PC-3 (cell line): ENCODE measurements at regions not wholly inside any gene's neighbourhood (a gene's known extent, or its start where the extent isn't known, plus 50 kb on each side); places are given as distances from the start of the nearest gene placed in this dataset.

Source experiments
- ATAC-seq: fragments of 200-7000 bp; cut with Tn5 transposase; 2 replicates; pipeline ENCODE4 v1.9.1; 2020; ENCODE audit warnings: mild to moderate bottlenecking, moderate library complexity
- BruUV-seq: library from RNA; stranded (reverse); fragments of 400-500 nt; replicated peaks from 2 replicates; lab custom pipeline; 2021; lab: Mats Ljungman, UMichigan
- CTCF ChIA-PET: fragments of 300-600 bp; sonication (Branson Sonifier 250); formaldehyde crosslinking; loops from one replicate; lab custom pipeline; 2022; ENCODE audit warnings: antibody characterized with exemption; lab: Charles Lee
- POLR2A ChIA-PET: fragments of 300-600 bp; sonication (Branson Sonifier 250); formaldehyde crosslinking; loops from one replicate; lab custom pipeline; 2022; ENCODE audit warnings: antibody characterized with exemption; ENCODE audit not compliant: unreplicated experiment; lab: Charles Lee
- DNase-seq: peaks from one replicate; pipeline ENCODE4 v3.0.0-alpha.2; 2015
- H2AFZ ChIP-seq: fragments of 300-600 bp; sonication (generic); 2 replicates; pipeline ENCODE4 v1.6.0; 2016; ENCODE audit warnings: antibody characterized with exemption, low read length
- H3F3A ChIP-seq: fragments of 300-600 bp; sonication (generic); one replicate; pipeline ENCODE4 v1.6.0; 2017; ENCODE audit warnings: antibody characterized with exemption, low read length, control low read depth, mild to moderate bottlenecking; ENCODE audit not compliant: unreplicated experiment
- H3K27ac ChIP-seq: fragments of 300-600 bp; sonication (generic); 2 replicates; pipeline ENCODE4 v1.5.1; 2016; ENCODE audit warnings: mild to moderate bottlenecking, low read length
- H3K27me3 ChIP-seq: fragments of 300-600 bp; sonication (generic); 2 replicates; pipeline ENCODE4 v1.6.1; 2016; ENCODE audit warnings: low read length, mixed read lengths
- H3K36me3 ChIP-seq: fragments of 300-600 bp; sonication (generic); 2 replicates; pipeline ENCODE4 v1.6.1; 2016; ENCODE audit warnings: low read depth, mixed run types, low read length, mixed read lengths
- H3K4me1 ChIP-seq: fragments of 300-600 bp; sonication (generic); 2 replicates; pipeline ENCODE4 v1.5.1; 2016; ENCODE audit warnings: low read length; ENCODE audit not compliant: insufficient read depth
- H3K4me2 ChIP-seq: fragments of 300-600 bp; sonication (generic); 2 replicates; pipeline ENCODE4 v1.6.0; 2016; ENCODE audit warnings: low read length
- H3K4me3 ChIP-seq: fragments of 300-600 bp; sonication (generic); 2 replicates; pipeline ENCODE4 v1.5.1; 2016; ENCODE audit warnings: mild to moderate bottlenecking, low read length, mixed read lengths
- H3K79me2 ChIP-seq: fragments of 300-600 bp; sonication (generic); 2 replicates; pipeline ENCODE4 v1.6.1; 2017; ENCODE audit warnings: low read length, mixed read lengths
- H3K9ac ChIP-seq: fragments of 300-600 bp; sonication (generic); 2 replicates; pipeline ENCODE4 v1.6.0; 2016; ENCODE audit warnings: mild to moderate bottlenecking, low read length
- H3K9me2 ChIP-seq: fragments of 300-600 bp; sonication (generic); replicated peaks from 2 replicates; pipeline ENCODE4 v1.6.1; 2016; ENCODE audit warnings: mixed run types, low read length, mixed read lengths
- H3K9me3 ChIP-seq: fragments of 300-600 bp; sonication (generic); 2 replicates; pipeline ENCODE4 v1.6.1; 2016; ENCODE audit warnings: low read length, mixed read lengths
- H4K20me1 ChIP-seq: fragments of 300-600 bp; sonication (generic); 2 replicates; pipeline ENCODE4 v1.6.1; 2016; ENCODE audit warnings: low read length, mixed read lengths
- CTCF ChIP-seq: fragments of 300-600 bp; sonication (generic); conservative IDR thresholded peaks from 2 replicates; pipeline ENCODE4 v1.5.1; 2017; ENCODE audit warnings: antibody characterized with exemption, low read depth, mild to moderate bottlenecking, low read length
- EZH2 ChIP-seq: fragments of 300-600 bp; sonication (generic); IDR thresholded peaks from one replicate; pipeline ENCODE4 v1.6.1; 2017; ENCODE audit warnings: antibody characterized with exemption, mild to moderate bottlenecking, low read length; ENCODE audit not compliant: unreplicated experiment
- EZH2phosphoT487 ChIP-seq: fragments of 300-600 bp; sonication (generic); IDR thresholded peaks from 2 replicates; pipeline ENCODE4 v1.6.1; 2018; ENCODE audit warnings: mild to moderate bottlenecking, antibody characterized with exemption, low read length, borderline replicate concordance
- intact Hi-C: fragments of 100-400 bp; cut with micrococcal nuclease; formaldehyde crosslinking; loops from 2 replicates; pipeline ENCODE4 v1.9.0; 2023

- no peak for TF ChIP-seq CTCF
- ChIA-PET POLR2A (no interaction called here), CTCF (no interaction called here)
- Histone ChIP-seq H2AFZ (no peak overlapping the region), H3K27ac (no peak overlapping the region), H3K9me3 (no peaks in the 10 kb centered on the region), H3K36me3 (no peaks in the 10 kb centered on the region), H3K9ac (no peak overlapping the region), H3K4me3 (no peak overlapping the region), H4K20me1 (no peaks in the 10 kb centered on the region), H3K79me2 (no peaks in the 10 kb centered on the region), H3K9me2 (no peaks in the 10 kb centered on the region), H3K4me2 (no peak overlapping the region), H3K27me3 (peaks cover 6% of the 10 kb centered on the region; the same call in 1 of the 2 replicates), H3K4me1 (0 out of 2 replicates have a peak, but pooled peaks cover 7% of the 10 kb centered on the region), H3F3A (no peaks in the 10 kb centered on the region)
- no TSS peak for BruUV-seq
- DNase-seq (no peak), ATAC-seq (no peak)
- intact Hi-C loops: no loop called here
Observed at GRCh38 chr4:110675426-110675825, 52.5 kb upstream of the PITX2 start.

GRCh38 chr4:110676241-110676640, 53.4 kb upstream of the PITX2 start:
- Histone ChIP-seq H3K4me3 (no peak overlapping the region), H3K9ac (no peak overlapping the region), H4K20me1 (no peaks in the 10 kb centered on the region), H3K79me2 (no peaks in the 10 kb centered on the region), H3F3A (no peaks in the 10 kb centered on the region), H3K4me2 (no peak overlapping the region), H3K9me2 (no peaks in the 10 kb centered on the region), H3K4me1 (0 out of 2 replicates have a peak, but pooled peaks cover 7% of the 10 kb centered on the region), H3K36me3 (no peaks in the 10 kb centered on the region), H3K27ac (no peak overlapping the region), H2AFZ (no peak overlapping the region), H3K27me3 (peaks cover 6% of the 10 kb centered on the region; the same call in 1 of the 2 replicates), H3K9me3 (no peaks in the 10 kb centered on the region)
- DNase-seq: no peak
- intact Hi-C loops: no loop called here
- ChIA-PET POLR2A (no interaction called here), CTCF (no interaction called here)
- BruUV-seq: no TSS peak
- ATAC-seq: no peak
- no peak for TF ChIP-seq EZH2
- no peak for TF ChIP-seq CTCF
- no peak for TF ChIP-seq EZH2phosphoT487

- TF ChIP-seq CTCF (no peak), EZH2phosphoT487 (no peak), EZH2 (no peak)
- no peak for DNase-seq
- Histone ChIP-seq H3K27me3 (peaks cover 21% of the 10 kb centered on the region), H3F3A (no peaks in the 10 kb centered on the region), H3K36me3 (no peaks in the 10 kb centered on the region), H3K4me1 (0 out of 2 replicates have a peak, but pooled peaks cover 7% of the 10 kb centered on the region), H4K20me1 (no peaks in the 10 kb centered on the region), H3K27ac (no peak overlapping the region), H2AFZ (no peak overlapping the region), H3K9ac (no peak overlapping the region), H3K79me2 (no peaks in the 10 kb centered on the region), H3K9me2 (no peaks in the 10 kb centered on the region), H3K4me2 (no peak overlapping the region), H3K9me3 (no peaks in the 10 kb centered on the region), H3K4me3 (no peak overlapping the region)
- BruUV-seq: no TSS peak
- intact Hi-C loops: no loop called here
- POLR2A ChIA-PET: no interaction called here
- ATAC-seq: no peak
- CTCF ChIA-PET: no interaction called here
Observed at GRCh38 chr4:110678517-110679227, 55.8 kb upstream of the PITX2 start.
